Activated CD8-positive, alpha-beta T cell treated with anti-CD3 and anti-CD28 coated beads for 36 hours (primary cell): ENCODE measurements at regions not wholly inside any gene's neighbourhood (a gene's known extent, or its start where the extent isn't known, plus 50 kb on each side); places are given as distances from the start of the nearest gene placed in this dataset.

Experiments
- ATAC-seq: fragments of 200-7000 bp; cut with Tn5 transposase; one replicate; pipeline ENCODE4 v1.10.0; 2021; ENCODE audit warnings: mild to moderate bottlenecking, moderate library complexity
- CTCF ChIA-PET: fragments of 350-600 bp; sonication (Branson Sonifier 250); formaldehyde crosslinking; loops from one replicate; lab custom pipeline; 2021; ENCODE audit warnings: antibody characterized with exemption; lab: Charles Lee
- POLR2A ChIA-PET: fragments of 350-600 bp; sonication (Branson Sonifier 250); formaldehyde crosslinking; loops from one replicate; lab custom pipeline; 2021; ENCODE audit warnings: antibody characterized with exemption; lab: Charles Lee
- DNase-seq: peaks from one replicate; pipeline ENCODE4 v3.0.0-alpha.2; 2020
- H3K27ac Mint-ChIP-seq: one replicate; pipeline ENCODE4 v1.8.0; 2021; ENCODE audit warnings: mild to moderate bottlenecking, mixed read lengths
- H3K27me3 Mint-ChIP-seq: one replicate; pipeline ENCODE4 v1.8.0; 2021; ENCODE audit warnings: mixed read lengths
- H3K36me3 Mint-ChIP-seq: one replicate; pipeline ENCODE4 v1.8.0; 2021; ENCODE audit warnings: low read depth, mixed read lengths
- H3K4me1 Mint-ChIP-seq: one replicate; pipeline ENCODE4 v1.8.0; 2021; ENCODE audit warnings: low read depth, mixed read lengths
- H3K4me3 Mint-ChIP-seq: one replicate; pipeline ENCODE4 v1.8.0; 2021; ENCODE audit warnings: mild to moderate bottlenecking, moderate library complexity, mixed read lengths
- H3K9me3 Mint-ChIP-seq: one replicate; pipeline ENCODE4 v1.8.0; 2021; ENCODE audit warnings: mixed read lengths
- intact Hi-C: fragments of 100-400 bp; cut with micrococcal nuclease; formaldehyde crosslinking; loops from one replicate; pipeline ENCODE4 v1.10.0; 2022
- TF ChIP-seq, protein P1 (sequence below): fragments of 200-600 bp; IDR thresholded peaks from one replicate; pipeline ENCODE4 v1.8.0; 2022; ENCODE audit warnings: antibody characterized with exemption, mild to moderate bottlenecking

DNA sequence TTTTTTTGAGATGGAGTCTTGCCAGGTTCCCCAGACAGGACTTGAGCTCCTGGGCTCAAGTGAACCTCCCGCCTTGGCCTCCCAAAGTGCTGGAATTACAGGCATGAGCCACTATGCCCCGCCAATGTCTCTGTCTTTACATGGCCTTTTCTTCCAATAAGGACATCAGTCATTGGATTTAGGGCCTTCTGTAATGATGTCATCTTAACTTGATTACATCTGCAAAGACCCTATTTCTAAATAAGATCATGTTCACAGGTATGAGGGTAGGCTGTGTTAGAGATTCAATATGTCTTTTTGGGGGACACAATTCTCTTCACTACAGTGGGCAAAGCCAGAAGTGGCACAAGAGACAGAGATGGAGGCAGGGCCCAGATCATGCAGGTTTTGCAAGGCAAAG is 68.1 kb downstream of the PMAIP1 start:
- Mint-ChIP-seq H3K4me1 (peaks cover 10% of the 10 kb centered on the region), H3K27me3 (peaks cover 21% of the 10 kb centered on the region), H3K9me3 (no peaks in the 10 kb centered on the region), H3K27ac (no peak overlapping the region), H3K36me3 (no peaks in the 10 kb centered on the region), H3K4me3 (no peak overlapping the region)
- ATAC-seq (no peak), DNase-seq (no peak)
- ChIA-PET POLR2A (no interaction called here), CTCF (interaction anchor here (1.5 kb wide), 1 partner anchor 20 kb away, joined by 9 read pairs; no protein-coding TSS in a partner anchor)
- intact Hi-C loops, result no loop called here
- TF ChIP-seq, protein P1, sequence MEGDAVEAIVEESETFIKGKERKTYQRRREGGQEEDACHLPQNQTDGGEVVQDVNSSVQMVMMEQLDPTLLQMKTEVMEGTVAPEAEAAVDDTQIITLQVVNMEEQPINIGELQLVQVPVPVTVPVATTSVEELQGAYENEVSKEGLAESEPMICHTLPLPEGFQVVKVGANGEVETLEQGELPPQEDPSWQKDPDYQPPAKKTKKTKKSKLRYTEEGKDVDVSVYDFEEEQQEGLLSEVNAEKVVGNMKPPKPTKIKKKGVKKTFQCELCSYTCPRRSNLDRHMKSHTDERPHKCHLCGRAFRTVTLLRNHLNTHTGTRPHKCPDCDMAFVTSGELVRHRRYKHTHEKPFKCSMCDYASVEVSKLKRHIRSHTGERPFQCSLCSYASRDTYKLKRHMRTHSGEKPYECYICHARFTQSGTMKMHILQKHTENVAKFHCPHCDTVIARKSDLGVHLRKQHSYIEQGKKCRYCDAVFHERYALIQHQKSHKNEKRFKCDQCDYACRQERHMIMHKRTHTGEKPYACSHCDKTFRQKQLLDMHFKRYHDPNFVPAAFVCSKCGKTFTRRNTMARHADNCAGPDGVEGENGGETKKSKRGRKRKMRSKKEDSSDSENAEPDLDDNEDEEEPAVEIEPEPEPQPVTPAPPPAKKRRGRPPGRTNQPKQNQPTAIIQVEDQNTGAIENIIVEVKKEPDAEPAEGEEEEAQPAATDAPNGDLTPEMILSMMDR, result no peak

GRCh38 chr18:59966913-59967312 is 67.1 kb downstream of the PMAIP1 start:
- Mint-ChIP-seq H3K27me3 (peaks cover 21% of the 10 kb centered on the region), H3K27ac (no peak overlapping the region), H3K9me3 (no peaks in the 10 kb centered on the region), H3K4me3 (no peak overlapping the region), H3K36me3 (no peaks in the 10 kb centered on the region), H3K4me1 (peaks cover 10% of the 10 kb centered on the region)
- DNase-seq, result no peak
- TF ChIP-seq, protein P1, result no peak
- POLR2A ChIA-PET, result interaction anchor here (0.6 kb wide), 1 partner anchor 9 kb away, joined by 3 read pairs; no protein-coding TSS in a partner anchor
- intact Hi-C loops, result no loop called here
- ATAC-seq, result no peak
- CTCF ChIA-PET, result interaction anchor here (1.0 to 1.5 kb wide), 3 partner anchors 21 to 143 kb away, joined by 3 to 9 read pairs (median 3); no protein-coding TSS in a partner anchor

DNA sequence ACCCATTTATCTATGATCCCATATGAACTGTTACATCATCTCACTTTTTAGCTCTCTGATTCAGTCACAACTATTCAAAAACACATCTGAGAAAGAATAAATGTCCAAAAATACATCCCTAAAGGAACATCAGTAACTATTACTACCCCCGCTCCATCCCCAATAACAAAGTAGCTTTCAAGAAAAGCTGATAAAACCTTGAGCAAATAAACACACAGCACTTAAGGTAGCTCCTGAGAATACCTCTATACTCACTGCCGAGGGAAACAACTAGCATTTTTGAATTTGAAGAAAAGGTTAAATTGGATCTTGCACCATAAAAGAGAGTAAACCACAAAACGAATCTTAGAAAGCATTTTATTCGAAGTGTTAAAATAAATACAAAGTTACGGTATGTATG is 63.4 kb downstream of the PMAIP1 start:
- intact Hi-C loops, result no loop called here
- POLR2A ChIA-PET, result interaction anchor here (0.7 kb wide), 1 partner anchor 77 kb away, joined by 3 read pairs; no protein-coding TSS in a partner anchor
- no peak overlapping the region for H3K4me3 Mint-ChIP-seq
- ATAC-seq (no peak), DNase-seq (no peak)
- H3K4me1 Mint-ChIP-seq, result peaks cover 6% of the 10 kb centered on the region
- H3K36me3 Mint-ChIP-seq, result no peaks in the 10 kb centered on the region
- TF ChIP-seq, protein P1, result no peak
- CTCF ChIA-PET, result interaction anchor here (1.0 to 1.6 kb wide), 3 partner anchors 23 to 26 kb away, joined by 3 to 4 read pairs (median 3); no protein-coding TSS in a partner anchor
- H3K27me3 Mint-ChIP-seq, result peaks cover 14% of the 10 kb centered on the region
- H3K9me3 Mint-ChIP-seq, result no peaks in the 10 kb centered on the region
- H3K27ac Mint-ChIP-seq, result no peak overlapping the region

GRCh38 chr18:59961070-59961469 is 61.3 kb downstream of the PMAIP1 start:
- Mint-ChIP-seq H3K4me3 (no peak overlapping the region), H3K27me3 (peaks cover 13% of the 10 kb centered on the region), H3K36me3 (no peaks in the 10 kb centered on the region), H3K9me3 (no peaks in the 10 kb centered on the region), H3K4me1 (peaks cover 8% of the 10 kb centered on the region), H3K27ac (no peak overlapping the region)
- TF ChIP-seq, protein P1, result no peak
- ChIA-PET CTCF (no interaction called here), POLR2A (interaction anchor here (1.2 kb wide), 1 partner anchor 62 kb away, joined by 3 read pairs; no protein-coding TSS in a partner anchor)
- DNase-seq (no peak), ATAC-seq (no peak)
- intact Hi-C loops, result no loop called here

GRCh38 chr18:59960272-59960671 is 60.5 kb downstream of the PMAIP1 start:
- Mint-ChIP-seq H3K27ac (no peak overlapping the region), H3K9me3 (no peaks in the 10 kb centered on the region), H3K36me3 (no peaks in the 10 kb centered on the region), H3K27me3 (peaks cover 11% of the 10 kb centered on the region), H3K4me3 (no peak overlapping the region), H3K4me1 (peaks cover 8% of the 10 kb centered on the region)
- CTCF ChIA-PET, result interaction anchor here (1.0 kb wide), 1 partner anchor 28 kb away, joined by 3 read pairs; no protein-coding TSS in a partner anchor
- DNase-seq (no peak), ATAC-seq (no peak)
- intact Hi-C loops, result no loop called here
- TF ChIP-seq, protein P1, result no peak
- POLR2A ChIA-PET, result no interaction called here
